Keratinocyte (primary cell): ENCODE measurements at regions not wholly inside any gene's neighbourhood (a gene's known extent, or its start where the extent isn't known, plus 50 kb on each side); places are given as distances from the start of the nearest gene placed in this dataset.

Experiments used
- DNase-seq: peaks from one replicate; pipeline ENCODE4 v3.0.0-alpha.2; 2011; ENCODE audit warnings: low read depth, missing footprints, low spot score
- FAIRE-seq: peaks from 2 replicates; lab custom pipeline; 2011; peaks lifted over from hg19 to GRCh38; lab: Jason Lieb, UNC
- H2AFZ ChIP-seq: 2 replicates; pipeline ENCODE4 v1.6.0; 2012; ENCODE audit warnings: low read length, control low read depth, inconsistent platforms; ENCODE audit not compliant: control insufficient read depth
- H3K27ac ChIP-seq: 2 replicates; pipeline ENCODE4 v1.5.1; 2011; ENCODE audit warnings: low read length; ENCODE audit not compliant: control insufficient read depth, insufficient read depth
- H3K27me3 ChIP-seq: 3 replicates; pipeline ENCODE4 v1.6.0; 2011; ENCODE audit warnings: low read length; ENCODE audit not compliant: control insufficient read depth, insufficient read depth; ENCODE audit errors: extremely low read depth
- H3K36me3 ChIP-seq, 2 experiments: 2 replicates in 1 of 2; 3 replicates in 1 of 2; pipeline ENCODE4 v1.5.1; 2011; ENCODE audit warnings: low read length in 2 of 2, mild to moderate bottlenecking in 1 of 2; ENCODE audit not compliant: control insufficient read depth in 2 of 2, insufficient read depth in 2 of 2; ENCODE audit errors: extremely low read depth in 1 of 2
- H3K4me1 ChIP-seq: 3 replicates; pipeline ENCODE4 v1.5.1; 2011; ENCODE audit warnings: low read length; ENCODE audit not compliant: control insufficient read depth, insufficient read depth; ENCODE audit errors: extremely low read depth
- H3K4me2 ChIP-seq: 3 replicates; pipeline ENCODE4 v1.6.0; 2011; ENCODE audit warnings: low read depth, low read length; ENCODE audit not compliant: control insufficient read depth, insufficient read depth; ENCODE audit errors: extremely low read depth
- H3K4me3 ChIP-seq, 3 experiments: fragments of 200-600 bp in 1 of 3; sonication (generic) in 1 of 3; 2 replicates in 2 of 3; 3 replicates in 1 of 3; pipeline ENCODE4 v1.5.1; 2011 to 2016; ENCODE audit warnings: low read length in 3 of 3, mild to moderate bottlenecking in 3 of 3, control low read depth in 2 of 3, inconsistent platforms in 1 of 3, low read depth in 1 of 3, mixed read lengths in 1 of 3, mixed run types in 1 of 3, moderate library complexity in 1 of 3; ENCODE audit not compliant: control insufficient read depth in 2 of 3, insufficient read depth in 2 of 3; ENCODE audit errors: extremely low read depth in 1 of 3
- H3K79me2 ChIP-seq: 2 replicates; pipeline ENCODE4 v1.6.0; 2012; ENCODE audit warnings: low read length; ENCODE audit not compliant: control insufficient read depth, insufficient read depth
- H3K9ac ChIP-seq: 3 replicates; pipeline ENCODE4 v1.6.0; 2011; ENCODE audit warnings: low read length; ENCODE audit not compliant: control insufficient read depth, insufficient read depth; ENCODE audit errors: extremely low read depth
- H3K9me1 ChIP-seq: 3 replicates; pipeline ENCODE4 v1.6.0; 2011; ENCODE audit warnings: low read length; ENCODE audit not compliant: control insufficient read depth, insufficient read depth; ENCODE audit errors: extremely low read depth
- H3K9me3 ChIP-seq: 2 replicates; pipeline ENCODE4 v1.5.1; 2012; ENCODE audit warnings: low read depth, low read length; ENCODE audit not compliant: control insufficient read depth
- H4K20me1 ChIP-seq: 3 replicates; pipeline ENCODE4 v1.6.0; 2011; ENCODE audit warnings: low read length; ENCODE audit not compliant: control insufficient read depth, insufficient read depth; ENCODE audit errors: extremely low read depth
- CTCF ChIP-seq, 3 experiments: IDR thresholded peaks in 1 of 3; conservative IDR thresholded peaks in 1 of 3; optimal IDR thresholded peaks in 1 of 3; 2 replicates in 2 of 3; 3 replicates in 1 of 3; pipeline versions ENCODE3 to v1.5.1; 2011; ENCODE audit warnings: low read length in 3 of 3, mild to moderate bottlenecking in 3 of 3, moderate library complexity in 2 of 3, control low read depth in 1 of 3, inconsistent platforms in 1 of 3; ENCODE audit not compliant: insufficient read depth in 2 of 3; ENCODE audit errors: extremely low read depth in 1 of 3
- EZH2 ChIP-seq: IDR thresholded peaks from one replicate; pipeline ENCODE4 v1.6.1; 2012; ENCODE audit warnings: inconsistent platforms, mild to moderate bottlenecking, low read length, moderate library complexity
- dilution Hi-C: fragments of 300-500 bp; cut with MboI; formaldehyde crosslinking; loops from one replicate; pipeline ENCODE4 v1.7.0; 2020; ENCODE audit warnings: low sequenced_read_pairs; ENCODE audit not compliant: extremely low pct_ligation_motif_present

GRCh38 chr7:52537051-52537450 is 498.4 kb upstream of the POM121L12 start:
- H3K27me3 ChIP-seq = no peaks in the 10 kb centered on the region
- dilution Hi-C loops = no loop called here
- no peak overlapping the region for H3K4me2 ChIP-seq
- no peaks in the 10 kb centered on the region for H3K79me2 ChIP-seq
- no peak overlapping the region for H3K9ac ChIP-seq
- H3K9me1 ChIP-seq = no peaks in the 10 kb centered on the region
- H4K20me1 ChIP-seq = no peaks in the 10 kb centered on the region
- no peaks in the 10 kb centered on the region for H3K36me3 ChIP-seq
- H3K27ac ChIP-seq = no peak overlapping the region
- no peaks in the 10 kb centered on the region for H3K4me1 ChIP-seq
- H3K4me3 ChIP-seq = no peak overlapping the region
- H2AFZ ChIP-seq = no peak overlapping the region
- no peaks in the 10 kb centered on the region for H3K9me3 ChIP-seq
- TF ChIP-seq EZH2 = no peak
- TF ChIP-seq CTCF (optimal IDR thresholded peaks at IDR 0.05 in 1 of 3, IDR thresholded peaks at IDR 0.05 in 1 of 3, conservative IDR thresholded peaks at IDR 0.05 in 1 of 3; ENCODE audit: extremely low read depth in 1 of 3, insufficient read depth in 2 of 3, low read length in 3 of 3) = no peak
- no peak for DNase-seq
- FAIRE-seq = no peak

- FAIRE-seq = no peak
- dilution Hi-C loops = no loop called here
- H3K9me3 ChIP-seq = no peaks in the 10 kb centered on the region
- no peaks in the 10 kb centered on the region for H4K20me1 ChIP-seq
- DNase-seq = no peak
- TF ChIP-seq CTCF (optimal IDR thresholded peaks at IDR 0.05 in 1 of 3, IDR thresholded peaks at IDR 0.05 in 1 of 3, conservative IDR thresholded peaks at IDR 0.05 in 1 of 3; ENCODE audit: extremely low read depth in 1 of 3, insufficient read depth in 2 of 3, low read length in 3 of 3) = no peak
- TF ChIP-seq EZH2 = no peak
- H2AFZ ChIP-seq = no peak overlapping the region
- no peaks in the 10 kb centered on the region for H3K9me1 ChIP-seq
- no peak overlapping the region for H3K4me2 ChIP-seq
- H3K4me1 ChIP-seq = no peaks in the 10 kb centered on the region
- H3K4me3 ChIP-seq = no peak overlapping the region
- H3K9ac ChIP-seq = no peak overlapping the region
- no peaks in the 10 kb centered on the region for H3K79me2 ChIP-seq
- H3K36me3 ChIP-seq = no peaks in the 10 kb centered on the region
- no peaks in the 10 kb centered on the region for H3K27me3 ChIP-seq
- H3K27ac ChIP-seq = no peak overlapping the region
Observed at GRCh38 chr7:52525772-52526341, 509.6 kb upstream of the POM121L12 start.
